ENCODE measurements at regions not wholly inside any gene's neighbourhood (a gene's known extent, or its start where the extent isn't known, plus 50 kb on each side); places are given as distances from the start of the nearest gene placed in this dataset.

- H3K4me3 ChIP-seq (ENCODE audit: low read depth in 2 of 2, low read length in 2 of 2), result no peak overlapping the region
- DNase-seq (ENCODE audit: low read depth, low spot score) (no peak), ATAC-seq (no peak)
- no peaks in the 10 kb centered on the region for H3K27me3 ChIP-seq (ENCODE audit: control insufficient read depth, insufficient read depth, low read length)
- CTCF ChIA-PET, result no interaction called here
- no peak for TF ChIP-seq CTCF (IDR thresholded peaks at IDR 0.05)
- TF ChIP-seq REST (IDR thresholded peaks at IDR 0.05; ENCODE audit: insufficient read depth in 1 of 2, low read depth in 2 of 2, low read length in 1 of 2), result no peak
- TF ChIP-seq TCF7L2 (IDR thresholded peaks at IDR 0.05; ENCODE audit: low read depth, low read length), result no peak
- no peak for TF ChIP-seq SIN3A (IDR thresholded peaks at IDR 0.05; ENCODE audit: borderline replicate concordance, insufficient read depth, low read depth, low read length)
- TF ChIP-seq POLR2AphosphoS5 (IDR thresholded peaks at IDR 0.05; ENCODE audit: low read depth, low read length), result no peak
- POLR2A ChIA-PET, result no interaction called here
- intact Hi-C loops (cut with micrococcal nuclease; ENCODE audit: unreplicated experiment), result no loop called here
- H3K9me3 ChIP-seq (ENCODE audit: control insufficient read depth, insufficient read depth, low read depth, low read length), result no peaks in the 10 kb centered on the region
- H3K4me1 ChIP-seq (ENCODE audit: control insufficient read depth, insufficient read depth, low read length), result 0 out of 2 replicates have a peak, but pooled peaks cover 3% of the 10 kb centered on the region
- in situ Hi-C loops (cut with HindIII; ENCODE audit: low pct_unique_long_range_greater_than_20kb, low sequenced_read_pairs), result no loop called here
- no peaks in the 10 kb centered on the region for H3K36me3 ChIP-seq (ENCODE audit: control insufficient read depth, insufficient read depth, low read length)
- H3K27ac ChIP-seq (ENCODE audit: low read length), result no peak overlapping the region
- BruUV-seq (replicated peaks), result no TSS peak
Observed at GRCh38 chr5:138698713-138699112, 54.5 kb upstream of the CTNNA1 start.

- POLR2A ChIA-PET, result no interaction called here
- CTCF ChIA-PET, result no interaction called here
- Histone ChIP-seq H3K27me3 (ENCODE audit: control insufficient read depth, insufficient read depth, low read length) (no peaks in the 10 kb centered on the region), H3K9me3 (ENCODE audit: control insufficient read depth, insufficient read depth, low read depth, low read length) (no peaks in the 10 kb centered on the region), H3K4me3 (ENCODE audit: low read depth in 2 of 2, low read length in 2 of 2) (no peak overlapping the region), H3K36me3 (ENCODE audit: control insufficient read depth, insufficient read depth, low read length) (no peaks in the 10 kb centered on the region), H3K4me1 (ENCODE audit: control insufficient read depth, insufficient read depth, low read length) (0 out of 2 replicates have a peak, but pooled peaks cover 3% of the 10 kb centered on the region), H3K27ac (ENCODE audit: low read length) (no peak overlapping the region)
- intact Hi-C loops (cut with micrococcal nuclease; ENCODE audit: unreplicated experiment), result no loop called here
- DNase-seq (ENCODE audit: low read depth, low spot score) (no peak), ATAC-seq (no peak)
- no peak for TF ChIP-seq SIN3A (IDR thresholded peaks at IDR 0.05; ENCODE audit: borderline replicate concordance, insufficient read depth, low read depth, low read length)
- no peak for TF ChIP-seq REST (IDR thresholded peaks at IDR 0.05; ENCODE audit: insufficient read depth in 1 of 2, low read depth in 2 of 2, low read length in 1 of 2)
- no peak for TF ChIP-seq CTCF (IDR thresholded peaks at IDR 0.05)
- TF ChIP-seq POLR2AphosphoS5 (IDR thresholded peaks at IDR 0.05; ENCODE audit: low read depth, low read length), result no peak
- no peak for TF ChIP-seq TCF7L2 (IDR thresholded peaks at IDR 0.05; ENCODE audit: low read depth, low read length)
- in situ Hi-C loops (cut with HindIII; ENCODE audit: low pct_unique_long_range_greater_than_20kb, low sequenced_read_pairs), result no loop called here
- no TSS peak for BruUV-seq (replicated peaks)
Observed at GRCh38 chr5:138697720-138698360, 55.4 kb upstream of the CTNNA1 start.
